ENCODE measurements at regions not wholly inside any gene's neighbourhood (a gene's known extent, or its start where the extent isn't known, plus 50 kb on each side); places are given as distances from the start of the nearest gene placed in this dataset.

DNA sequence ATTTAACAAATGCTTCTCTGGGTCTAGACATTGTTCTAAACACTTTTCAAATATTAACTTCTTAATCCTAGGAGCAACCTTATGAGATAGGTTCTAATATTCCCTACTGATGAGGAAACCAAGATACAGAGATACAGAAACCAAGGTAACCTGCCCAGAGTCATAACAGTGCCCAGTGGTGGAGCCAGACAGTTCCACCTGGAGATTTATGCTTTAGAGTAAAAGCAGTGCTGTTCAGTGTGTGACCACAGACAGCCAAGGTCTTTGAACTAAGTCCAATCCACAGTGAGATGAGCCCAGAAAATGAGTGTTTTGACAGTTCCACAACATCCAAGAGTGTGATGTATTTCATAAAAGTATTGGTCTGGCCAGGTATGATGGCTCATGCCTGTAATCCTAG lies 105.2 kb upstream of the UMPS start:
- TF ChIP-seq, protein P1, sequence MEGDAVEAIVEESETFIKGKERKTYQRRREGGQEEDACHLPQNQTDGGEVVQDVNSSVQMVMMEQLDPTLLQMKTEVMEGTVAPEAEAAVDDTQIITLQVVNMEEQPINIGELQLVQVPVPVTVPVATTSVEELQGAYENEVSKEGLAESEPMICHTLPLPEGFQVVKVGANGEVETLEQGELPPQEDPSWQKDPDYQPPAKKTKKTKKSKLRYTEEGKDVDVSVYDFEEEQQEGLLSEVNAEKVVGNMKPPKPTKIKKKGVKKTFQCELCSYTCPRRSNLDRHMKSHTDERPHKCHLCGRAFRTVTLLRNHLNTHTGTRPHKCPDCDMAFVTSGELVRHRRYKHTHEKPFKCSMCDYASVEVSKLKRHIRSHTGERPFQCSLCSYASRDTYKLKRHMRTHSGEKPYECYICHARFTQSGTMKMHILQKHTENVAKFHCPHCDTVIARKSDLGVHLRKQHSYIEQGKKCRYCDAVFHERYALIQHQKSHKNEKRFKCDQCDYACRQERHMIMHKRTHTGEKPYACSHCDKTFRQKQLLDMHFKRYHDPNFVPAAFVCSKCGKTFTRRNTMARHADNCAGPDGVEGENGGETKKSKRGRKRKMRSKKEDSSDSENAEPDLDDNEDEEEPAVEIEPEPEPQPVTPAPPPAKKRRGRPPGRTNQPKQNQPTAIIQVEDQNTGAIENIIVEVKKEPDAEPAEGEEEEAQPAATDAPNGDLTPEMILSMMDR (IDR thresholded peaks at IDR 0.05; ENCODE audit: low read length), result no peak
- TF ChIP-seq EZH2 (IDR thresholded peaks at IDR 0.05; ENCODE audit: borderline replicate concordance, low read length), result no peak
